K562 (cell line): ENCODE measurements at regions not wholly inside any gene's neighbourhood (a gene's known extent, or its start where the extent isn't known, plus 50 kb on each side); places are given as distances from the start of the nearest gene placed in this dataset.

Experiments
- ATAC-seq: fragments of 200-7000 bp; cut with Tn5 transposase; 3 replicates; pipeline ENCODE4 v1.9.1; 2020; ENCODE audit warnings: moderate library complexity
- BruUV-seq: library from RNA; stranded (reverse); fragments of 400-500 nt; replicated peaks from 2 replicates; lab custom pipeline; 2021; lab: Mats Ljungman, UMichigan
- CTCF ChIA-PET: fragments of 300-600 bp; formaldehyde crosslinking; extraction: SDS; loops from one replicate; lab custom pipeline; 2021; ENCODE audit warnings: low intra/inter-chr PET ratio; lab: Yijun Ruan, JAX
- POLR2A ChIA-PET: fragments of 300-600, 350-650 bp; sonication (Branson Sonifier 250); formaldehyde crosslinking; extraction: SDS; loops from one replicate; lab custom pipeline; 2021; ENCODE audit warnings: antibody characterized with exemption, inconsistent platforms; lab: Yijun Ruan, JAX
- DNase-seq, 4 experiments: peaks; one replicate each; pipeline versions ENCODE4 v3.0.0 to v3.0.0-alpha.2; 2011 to 2018; ENCODE audit warnings: low spot score in 3 of 4, mixed read lengths in 3 of 4; ENCODE audit errors: extremely low read depth in 1 of 4
- FAIRE-seq: peaks from 2 replicates; lab custom pipeline; 2011; peaks lifted over from hg19 to GRCh38; lab: Jason Lieb, UNC
- H2AFZ ChIP-seq: 2 replicates; pipeline ENCODE4 v1.6.0; 2011; ENCODE audit warnings: low read depth, low read length, control low read depth, inconsistent platforms
- H3K27ac ChIP-seq: fragments of 200-600 bp; 3 replicates; pipeline ENCODE4 v1.8.0; 2011; ENCODE audit warnings: low read depth, mild to moderate bottlenecking, control low read depth, inconsistent platforms, low read length, moderate library complexity, mixed read lengths; ENCODE audit errors: extremely low read depth
- H3K27me3 ChIP-seq, 2 experiments: fragments of 300-600 bp in 1 of 2; 2 replicates in 1 of 2; 3 replicates in 1 of 2; pipeline versions ENCODE4 v1.6.0 to v1.8.0; 2011; ENCODE audit warnings: inconsistent platforms in 2 of 2, low read length in 2 of 2, mild to moderate bottlenecking in 1 of 2, mixed read lengths in 1 of 2, moderate library complexity in 1 of 2; ENCODE audit not compliant: control insufficient read depth in 2 of 2, insufficient read depth in 2 of 2
- H3K36me3 ChIP-seq: fragments of 300-600 bp; 3 replicates; pipeline ENCODE4 v1.8.0; 2011; ENCODE audit warnings: mild to moderate bottlenecking, low read length, inconsistent platforms; ENCODE audit not compliant: control insufficient read depth, insufficient read depth
- H3K4me1 ChIP-seq, 2 experiments: fragments of 200-600 bp in 1 of 2; replicated peaks in 1 of 2; 2 replicates in 1 of 2; 3 replicates in 1 of 2; pipeline versions ENCODE4 v1.5.1 to v1.8.0; 2011; ENCODE audit warnings: inconsistent platforms in 2 of 2, low read length in 2 of 2, mild to moderate bottlenecking in 1 of 2, mixed read lengths in 1 of 2, moderate library complexity in 1 of 2; ENCODE audit not compliant: control insufficient read depth in 2 of 2, insufficient read depth in 2 of 2
- H3K4me2 ChIP-seq: 2 replicates; pipeline ENCODE4 v1.6.1; 2011; ENCODE audit warnings: low read length, control low read depth, inconsistent platforms, mixed read lengths; ENCODE audit not compliant: insufficient read depth
- H3K4me3 ChIP-seq: fragments of 200-600 bp; sonication (generic), shearing (Covaris generic); 2 replicates; pipeline ENCODE4 v1.5.1; 2016; ENCODE audit warnings: control low read depth, inconsistent platforms
- H3K79me2 ChIP-seq: fragments of 200-600 bp; 3 replicates; pipeline ENCODE4 v1.8.0; 2011; ENCODE audit warnings: low read length, inconsistent platforms; ENCODE audit not compliant: control insufficient read depth, insufficient read depth
- H3K9ac ChIP-seq, 2 experiments: 2 replicates each; pipeline versions ENCODE4 v1.6.0 to v1.6.1; 2011; ENCODE audit warnings: low read depth in 2 of 2, low read length in 2 of 2, control low read depth in 1 of 2, inconsistent platforms in 1 of 2, mild to moderate bottlenecking in 1 of 2, mixed read lengths in 1 of 2; ENCODE audit not compliant: insufficient read depth in 1 of 2
- H3K9me1 ChIP-seq: one replicate; pipeline ENCODE4 v1.6.0; 2011; ENCODE audit warnings: inconsistent platforms, mild to moderate bottlenecking, low read length, moderate library complexity; ENCODE audit not compliant: control insufficient read depth, insufficient read depth
- H3K9me3 ChIP-seq: replicated peaks from 2 replicates; pipeline ENCODE4 v1.5.1; 2011; ENCODE audit warnings: low read depth, low read length, inconsistent platforms; ENCODE audit not compliant: control insufficient read depth, insufficient read depth
- H4K20me1 ChIP-seq: replicated peaks from 2 replicates; pipeline ENCODE4 v1.6.1; 2011; ENCODE audit warnings: low read length, inconsistent platforms, mixed read lengths; ENCODE audit not compliant: control insufficient read depth, insufficient read depth
- CREM ChIP-seq: IDR thresholded peaks from 2 replicates; pipeline ENCODE4 v1.6.1; 2014; ENCODE audit warnings: antibody characterized with exemption, low read depth
- HOXB6 ChIP-seq: fragments of 250-450 bp; sonication (Bioruptor Pico); IDR thresholded peaks from 2 replicates; pipeline ENCODE4 v1.5.1; 2022; ENCODE audit warnings: mild to moderate bottlenecking, borderline replicate concordance
- RCOR1 ChIP-seq, 2 experiments: IDR thresholded peaks; 2 replicates each; pipeline ENCODE4 v1.6.1; 2012; ENCODE audit warnings: low read depth in 2 of 2, low read length in 2 of 2, borderline replicate concordance in 1 of 2, improper control_type of control experiment in 1 of 2
- SNIP1 ChIP-seq: fragments of 450-650 bp; IDR thresholded peaks from 2 replicates; pipeline ENCODE4 v1.7.1; 2017; ENCODE audit warnings: low read depth, mild to moderate bottlenecking
- TRIM25 ChIP-seq: fragments of 450-650 bp; IDR thresholded peaks from 2 replicates; pipeline ENCODE4 v1.7.0; 2016; ENCODE audit warnings: borderline replicate concordance
- ZBED1 ChIP-seq: IDR thresholded peaks from 2 replicates; pipeline ENCODE4 v1.6.1; 2014
- WGBS: fragments of 100-300 bp; shearing (Covaris generic); methylation state at CpG from one replicate; pipeline ENCODE4 v1.1.6; 2016; ENCODE audit warnings: low coverage, mixed read lengths; ENCODE audit not compliant: insufficient coverage; ENCODE audit errors: missing lambda C conversion rate; 5-methylcytosine and 5-hydroxymethylcytosine counted together
- in situ Hi-C: fragments of 300-500 bp; cut with MboI; formaldehyde crosslinking; loops from 4 replicates; pipeline ENCODE4 v1.15.0; 2018; ENCODE audit warnings: inconsistent platforms, mixed read lengths
- intact Hi-C: fragments of 100-400 bp; cut with micrococcal nuclease; formaldehyde crosslinking; loops from 2 replicates; pipeline ENCODE4 v1.14.2; 2022

- TF ChIP-seq TRIM25 (no peak), HOXB6 (CRISPR knock-in tag) (no peak), ZBED1 (no peak), RCOR1 (IDR thresholded peaks at IDR 0.05; ENCODE audit: borderline replicate concordance in 1 of 2, low read depth in 2 of 2, low read length in 2 of 2) (no peak), CREM (no peak)
Observed at GRCh38 chr13:73278186-73278585, 219.4 kb downstream of the KLF5 start (continued).

GRCh38 chr13:73275163-73275562, 216.4 kb downstream of the KLF5 start:
- Histone ChIP-seq H3K4me1 (no peaks in the 10 kb centered on the region), H3K9me3 (no peaks in the 10 kb centered on the region; the same call in 1 of the 2 replicates), H3K4me2 (no peak overlapping the region), H3K27ac (no peak overlapping the region), H4K20me1 (no peaks in the 10 kb centered on the region), H3K27me3 (no peaks in the 10 kb centered on the region), H3K79me2 (no peaks in the 10 kb centered on the region), H2AFZ (no peak overlapping the region), H3K36me3 (no peaks in the 10 kb centered on the region), H3K9ac (no peak overlapping the region), H3K4me3 (no peak overlapping the region), H3K9me1 (no peaks in the 10 kb centered on the region)
- 0% methylated on average over 3 of the region's 3 CpGs for WGBS
- in situ Hi-C loops: no loop called here
- ATAC-seq (no peak), FAIRE-seq (no peak), DNase-seq (no peak)
- TF ChIP-seq SNIP1: no peak
- CTCF ChIA-PET: no interaction called here
- POLR2A ChIA-PET: no interaction called here
- intact Hi-C loops: no loop called here
- no TSS peak for BruUV-seq
